ENCODE measurements at regions not wholly inside any gene's neighbourhood (a gene's known extent, or its start where the extent isn't known, plus 50 kb on each side); places are given as distances from the start of the nearest gene placed in this dataset.

DNA sequence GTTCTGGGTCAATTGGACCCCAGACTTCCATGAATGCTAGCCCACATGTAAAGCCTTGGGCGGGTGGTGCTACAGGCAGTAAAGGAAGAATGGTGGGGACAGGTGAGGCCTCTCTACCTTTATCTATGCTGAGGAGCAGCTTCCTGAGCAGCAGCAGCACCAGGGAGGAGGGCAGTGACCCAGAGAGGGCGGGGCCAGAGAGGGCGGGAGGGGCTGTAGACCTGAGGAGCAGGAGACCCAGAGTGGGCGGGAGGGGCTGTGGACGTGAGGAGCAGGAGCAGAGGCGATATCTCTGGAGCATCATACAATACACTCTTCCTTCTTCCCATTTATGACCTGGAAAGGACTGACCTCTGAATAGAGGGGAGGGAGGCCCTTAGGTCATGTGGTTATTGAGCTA, 165.9 kb downstream of the MTRR start:
- no peak for TF ChIP-seq CTCF (IDR thresholded peaks at IDR 0.05; ENCODE audit: poor library complexity)
- no peak for TF ChIP-seq EZH2 (IDR thresholded peaks at IDR 0.05; ENCODE audit: borderline replicate concordance)
